SJSA1 (cell line): ENCODE measurements at regions not wholly inside any gene's neighbourhood (a gene's known extent, or its start where the extent isn't known, plus 50 kb on each side); places are given as distances from the start of the nearest gene placed in this dataset.

ENCODE experiments used
- DNase-seq, 2 experiments: peaks; one replicate each; pipeline ENCODE4 v3.0.0-alpha.2; 2015 to 2020; ENCODE audit warnings: low spot score in 2 of 2, low read depth in 1 of 2
- H3K27ac ChIP-seq: fragments of 250-450 bp; sonication (Bioruptor Pico); 2 replicates; pipeline ENCODE4 v1.5.1; 2020; ENCODE audit warnings: mild to moderate bottlenecking, moderate library complexity
- H3K27me3 ChIP-seq: fragments of 250-450 bp; sonication (Bioruptor Pico); replicated peaks from 2 replicates; pipeline ENCODE4 v1.5.1; 2020; ENCODE audit warnings: mild to moderate bottlenecking, moderate library complexity
- H3K36me3 ChIP-seq: fragments of 250-450 bp; sonication (Bioruptor Pico); 2 replicates; pipeline ENCODE4 v1.5.1; 2020; ENCODE audit warnings: mild to moderate bottlenecking
- H3K4me1 ChIP-seq: fragments of 250-450 bp; sonication (Bioruptor Pico); replicated peaks from 2 replicates; pipeline ENCODE4 v1.6.1; 2021; ENCODE audit warnings: mild to moderate bottlenecking
- H3K4me3 ChIP-seq: fragments of 250-450 bp; sonication (Bioruptor Pico); 2 replicates; pipeline ENCODE4 v1.5.1; 2020; ENCODE audit warnings: mild to moderate bottlenecking
- H3K9me3 ChIP-seq: fragments of 250-450 bp; sonication (Bioruptor Pico); replicated peaks from 2 replicates; pipeline ENCODE4 v1.5.1; 2020; ENCODE audit warnings: mild to moderate bottlenecking

DNA sequence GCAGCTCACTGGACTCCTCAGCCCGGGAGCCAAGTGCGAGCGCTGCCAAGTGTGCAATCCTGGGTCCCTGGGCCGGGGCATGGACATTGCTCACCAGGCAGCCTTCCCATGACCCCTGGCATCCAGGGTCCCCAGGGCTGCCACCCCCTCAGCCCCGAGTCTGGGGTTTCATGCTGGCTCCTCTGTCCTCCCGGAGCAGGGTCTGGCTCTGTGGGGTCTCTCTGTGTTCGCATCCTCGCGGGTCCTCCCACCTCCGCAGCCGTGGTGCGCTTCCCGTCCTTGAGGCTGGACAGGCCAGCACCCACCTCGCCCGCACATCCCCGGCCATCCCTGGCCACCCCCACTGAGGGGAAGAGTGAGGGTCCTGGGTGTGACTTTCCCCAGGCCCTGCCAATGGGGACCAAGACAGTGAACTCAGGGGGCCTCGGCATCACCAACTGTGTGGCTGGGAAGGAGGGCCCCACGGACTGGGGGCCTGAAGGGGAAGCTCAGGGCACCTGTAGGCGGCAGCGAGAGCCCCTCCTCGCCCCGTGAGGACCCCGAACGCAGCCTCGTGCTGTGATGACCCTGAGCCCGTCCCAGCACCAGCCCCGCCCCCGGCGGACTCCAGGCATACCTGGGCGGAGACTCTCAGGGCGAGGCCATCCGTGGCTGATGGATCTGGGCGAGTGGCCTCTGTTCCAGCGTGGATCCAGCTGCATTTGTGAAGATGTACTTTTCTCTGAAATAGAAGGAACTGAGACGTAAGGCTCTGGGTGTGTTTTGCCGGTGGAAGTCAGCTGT, 50.3 kb upstream of the CFAP46 start:
- H3K36me3 ChIP-seq, result no peaks in the 10 kb centered on the region
- no peaks in the 10 kb centered on the region; the same call in 1 of the 2 replicates for H3K27me3 ChIP-seq
- H3K27ac ChIP-seq, result no peak overlapping the region
- H3K4me3 ChIP-seq, result no peak overlapping the region
- peaks cover 7% of the 10 kb centered on the region for H3K4me1 ChIP-seq
- no peaks in the 10 kb centered on the region for H3K9me3 ChIP-seq
- no peak for DNase-seq
